Mesodermal cell (in vitro differentiated cells): ENCODE measurements at regions not wholly inside any gene's neighbourhood (a gene's known extent, or its start where the extent isn't known, plus 50 kb on each side); places are given as distances from the start of the nearest gene placed in this dataset.

Source experiments
- H3K27ac ChIP-seq: 2 replicates; pipeline ENCODE4 v1.7.0; 2013; ENCODE audit warnings: mild to moderate bottlenecking, low read depth, low read length, moderate library complexity; ENCODE audit not compliant: severe bottlenecking
- H3K36me3 ChIP-seq: 2 replicates; pipeline ENCODE4 v1.7.1; 2013; ENCODE audit warnings: mild to moderate bottlenecking, low read length, moderate library complexity; ENCODE audit not compliant: control insufficient read depth, insufficient read depth
- H3K4me1 ChIP-seq: one replicate; pipeline ENCODE4 v1.7.1; 2013; ENCODE audit warnings: mild to moderate bottlenecking, low read length; ENCODE audit not compliant: insufficient read depth, control insufficient read depth, poor library complexity, severe bottlenecking
- H3K4me3 ChIP-seq: 2 replicates; pipeline ENCODE4 v1.7.0; 2013; ENCODE audit warnings: low read length, control low read depth, mild to moderate bottlenecking; ENCODE audit not compliant: insufficient read depth, poor library complexity, severe bottlenecking; ENCODE audit errors: extremely low read depth
- H3K9me3 ChIP-seq: 2 replicates; pipeline ENCODE4 v1.7.1; 2013; ENCODE audit warnings: mild to moderate bottlenecking, low read length, moderate library complexity; ENCODE audit not compliant: control insufficient read depth
- WGBS, 2 experiments: methylation state at CpG; one replicate each; pipeline ENCODE4 v1.1.5; 2013; ENCODE audit warnings: missing lambda C conversion rate in 2 of 2; ENCODE audit not compliant: insufficient coverage in 2 of 2; 5-methylcytosine and 5-hydroxymethylcytosine counted together

- Histone ChIP-seq H3K36me3 (no peaks in the 10 kb centered on the region), H3K9me3 (no peaks in the 10 kb centered on the region), H3K4me3 (no peak overlapping the region), H3K4me1 (no peaks in the 10 kb centered on the region), H3K27ac (no peak overlapping the region)
- 29 to 80% methylated on average over 1 of the region's 1 CpG for WGBS, 2 experiments
Measured at GRCh38 chr6:19159089-19159488, 678.1 kb upstream of the ID4 start.

GRCh38 chr6:19159561-19159960, 677.6 kb upstream of the ID4 start:
- no CpG with 5 or more reads among the region's 2 CpGs for WGBS, 2 experiments
- H3K27ac ChIP-seq: no peak overlapping the region

GRCh38 chr6:19160081-19160730, 677.0 kb upstream of the ID4 start:
- Histone ChIP-seq H3K9me3 (no peaks in the 10 kb centered on the region), H3K27ac (no peak overlapping the region), H3K4me3 (no peak overlapping the region), H3K4me1 (no peaks in the 10 kb centered on the region), H3K36me3 (no peaks in the 10 kb centered on the region)
- 100% methylated on average over 2 of the region's 2 CpGs; no CpG with 5 or more reads in 1 of the 2 experiments for WGBS, 2 experiments

More at GRCh38 chr6:19159561-19159960, 677.6 kb upstream of the ID4 start:
- Histone ChIP-seq H3K36me3 (no peaks in the 10 kb centered on the region), H3K9me3 (no peaks in the 10 kb centered on the region), H3K4me1 (no peaks in the 10 kb centered on the region), H3K4me3 (no peak overlapping the region)

GRCh38 chr6:19167251-19167650, 669.9 kb upstream of the ID4 start:
- WGBS, 2 experiments: 0 to 30% methylated on average over 1 to 2 of the region's 2 CpGs
- Histone ChIP-seq H3K36me3 (no peaks in the 10 kb centered on the region), H3K9me3 (no peaks in the 10 kb centered on the region), H3K27ac (no peak overlapping the region), H3K4me1 (no peaks in the 10 kb centered on the region), H3K4me3 (no peak overlapping the region)

GRCh38 chr6:19169366-19169765, 667.8 kb upstream of the ID4 start:
- Histone ChIP-seq H3K9me3 (no peaks in the 10 kb centered on the region), H3K36me3 (no peaks in the 10 kb centered on the region), H3K27ac (no peak overlapping the region), H3K4me3 (no peak overlapping the region), H3K4me1 (no peaks in the 10 kb centered on the region)
- 78 to 83% methylated on average over 3 to 4 of the region's 5 CpGs for WGBS, 2 experiments

GRCh38 chr6:19175023-19175422, 662.1 kb upstream of the ID4 start:
- Histone ChIP-seq H3K4me3 (no peak overlapping the region), H3K36me3 (no peaks in the 10 kb centered on the region), H3K27ac (no peak overlapping the region), H3K9me3 (peaks cover 13% of the 10 kb centered on the region), H3K4me1 (no peaks in the 10 kb centered on the region)
- WGBS, 2 experiments: 83% methylated on average over 1 of the region's 3 CpGs; no CpG with 5 or more reads in 1 of the 2 experiments

GRCh38 chr6:19180348-19181072, 656.7 kb upstream of the ID4 start:
- WGBS, 2 experiments: 91 to 94% methylated on average over 10 to 12 of the region's 13 CpGs
- peaks cover 14% of the 10 kb centered on the region for H3K9me3 ChIP-seq
- H3K27ac ChIP-seq: no peak overlapping the region
- H3K36me3 ChIP-seq: no peaks in the 10 kb centered on the region
- no peaks in the 10 kb centered on the region for H3K4me1 ChIP-seq
- no peak overlapping the region for H3K4me3 ChIP-seq

- Histone ChIP-seq H3K4me1 (no peaks in the 10 kb centered on the region), H3K4me3 (no peak overlapping the region), H3K9me3 (peaks cover 14% of the 10 kb centered on the region), H3K36me3 (no peaks in the 10 kb centered on the region), H3K27ac (no peak overlapping the region)
- WGBS, 2 experiments: 100% methylated on average over 1 of the region's 1 CpG; no CpG with 5 or more reads in 1 of the 2 experiments
Measured at GRCh38 chr6:19181211-19181610, 656.0 kb upstream of the ID4 start.

GRCh38 chr6:19193624-19194023, 643.5 kb upstream of the ID4 start:
- 60% methylated on average over 1 of the region's 2 CpGs; no CpG with 5 or more reads in 1 of the 2 experiments for WGBS, 2 experiments
- Histone ChIP-seq H3K9me3 (no peaks in the 10 kb centered on the region), H3K4me3 (no peak overlapping the region), H3K27ac (no peak overlapping the region), H3K36me3 (no peaks in the 10 kb centered on the region), H3K4me1 (no peaks in the 10 kb centered on the region)

- H3K4me1 ChIP-seq: no peaks in the 10 kb centered on the region
- H3K4me3 ChIP-seq: no peak overlapping the region
- no peak overlapping the region for H3K27ac ChIP-seq
- H3K9me3 ChIP-seq: no peaks in the 10 kb centered on the region
- H3K36me3 ChIP-seq: no peaks in the 10 kb centered on the region
Measured at GRCh38 chr6:19204445-19204844, 632.7 kb upstream of the ID4 start.

- H3K27ac ChIP-seq: no peak overlapping the region
- H3K4me1 ChIP-seq: no peaks in the 10 kb centered on the region
- H3K4me3 ChIP-seq: no peak overlapping the region
- 82 to 94% methylated on average over 5 of the region's 5 CpGs for WGBS, 2 experiments
- H3K9me3 ChIP-seq: no peaks in the 10 kb centered on the region
- H3K36me3 ChIP-seq: no peaks in the 10 kb centered on the region
Measured at GRCh38 chr6:19205076-19205475, 632.1 kb upstream of the ID4 start.
